ENCODE measurements at regions not wholly inside any gene's neighbourhood (a gene's known extent, or its start where the extent isn't known, plus 50 kb on each side); places are given as distances from the start of the nearest gene placed in this dataset.

DNA sequence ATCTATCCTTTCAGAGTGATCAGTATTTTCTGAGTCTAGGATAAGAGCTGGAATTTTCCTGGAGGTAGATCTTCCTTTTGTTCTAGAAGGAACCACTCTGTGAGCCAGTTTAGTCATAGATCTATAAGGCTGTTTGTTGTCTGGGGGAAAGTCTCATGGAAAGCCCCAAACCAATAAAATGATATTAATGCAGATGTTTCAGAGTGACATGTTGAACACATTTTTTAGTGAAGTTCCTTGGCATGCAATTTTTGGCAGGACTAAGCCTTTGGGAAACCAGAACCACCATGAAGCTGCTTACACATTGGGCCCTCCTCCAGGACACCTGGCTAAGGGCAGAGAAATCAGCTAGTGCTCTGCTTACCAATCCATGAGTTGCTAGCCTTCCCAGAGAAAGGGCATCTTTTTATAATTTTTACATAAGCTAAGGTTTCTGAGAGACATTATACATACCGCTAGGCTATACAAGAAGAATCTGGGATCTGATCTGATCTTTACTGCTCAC lies 101.5 kb upstream of the PCED1B start:
- WGBS, 3 donors, result 93 to 100% (median 100%) methylated on average over 1 of the region's 1 CpG
- TF ChIP-seq, protein P1, sequence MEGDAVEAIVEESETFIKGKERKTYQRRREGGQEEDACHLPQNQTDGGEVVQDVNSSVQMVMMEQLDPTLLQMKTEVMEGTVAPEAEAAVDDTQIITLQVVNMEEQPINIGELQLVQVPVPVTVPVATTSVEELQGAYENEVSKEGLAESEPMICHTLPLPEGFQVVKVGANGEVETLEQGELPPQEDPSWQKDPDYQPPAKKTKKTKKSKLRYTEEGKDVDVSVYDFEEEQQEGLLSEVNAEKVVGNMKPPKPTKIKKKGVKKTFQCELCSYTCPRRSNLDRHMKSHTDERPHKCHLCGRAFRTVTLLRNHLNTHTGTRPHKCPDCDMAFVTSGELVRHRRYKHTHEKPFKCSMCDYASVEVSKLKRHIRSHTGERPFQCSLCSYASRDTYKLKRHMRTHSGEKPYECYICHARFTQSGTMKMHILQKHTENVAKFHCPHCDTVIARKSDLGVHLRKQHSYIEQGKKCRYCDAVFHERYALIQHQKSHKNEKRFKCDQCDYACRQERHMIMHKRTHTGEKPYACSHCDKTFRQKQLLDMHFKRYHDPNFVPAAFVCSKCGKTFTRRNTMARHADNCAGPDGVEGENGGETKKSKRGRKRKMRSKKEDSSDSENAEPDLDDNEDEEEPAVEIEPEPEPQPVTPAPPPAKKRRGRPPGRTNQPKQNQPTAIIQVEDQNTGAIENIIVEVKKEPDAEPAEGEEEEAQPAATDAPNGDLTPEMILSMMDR (IDR thresholded peaks at IDR 0.05), result no peak
- no peak overlapping the region for H3K4me3 ChIP-seq
- no peaks in the 10 kb centered on the region for H3K27me3 ChIP-seq (ENCODE audit: insufficient read depth in 3 of 3, low read length in 2 of 3)
- DNase-seq (no peak), ATAC-seq (no peak)
- no peaks in the 10 kb centered on the region for H3K4me1 ChIP-seq
- intact Hi-C loops (cut with DNase I), result loop anchor here in 1 of 2 donors (5.0 kb wide), 1 partner anchor 51 kb away; no protein-coding TSS in a partner anchor
- H3K9me3 ChIP-seq, result no peaks in the 10 kb centered on the region
- H3K27ac ChIP-seq, result no peak overlapping the region
- no peaks in the 10 kb centered on the region for H3K36me3 ChIP-seq (ENCODE audit: insufficient read depth in 1 of 2, low read depth in 1 of 2)

DNA sequence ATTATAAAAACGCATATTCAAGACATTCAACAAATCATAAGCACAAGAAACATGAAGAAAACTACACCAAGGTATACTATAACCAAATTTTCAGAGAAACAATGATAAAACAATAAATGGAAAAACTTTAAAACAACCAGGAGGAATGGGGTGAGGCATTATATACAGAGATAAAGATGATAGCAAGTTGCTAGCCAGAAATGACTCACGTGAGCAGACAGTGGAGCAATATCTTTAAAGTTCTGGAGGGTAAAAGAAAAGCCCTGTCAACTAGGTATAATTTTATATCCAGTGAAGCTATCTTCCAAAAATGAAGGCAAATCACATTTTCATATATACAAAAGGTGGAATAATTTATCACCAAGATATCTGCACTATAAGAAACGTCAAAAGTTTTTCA lies 97.8 kb upstream of the PCED1B start:
- no peaks in the 10 kb centered on the region for H3K27me3 ChIP-seq (ENCODE audit: insufficient read depth in 3 of 3, low read length in 2 of 3)
- DNase-seq (no peak), ATAC-seq (no peak)
- WGBS, 3 donors, result 82 to 92% (median 83%) methylated on average over 3 of the region's 3 CpGs
- H3K4me1 ChIP-seq, result no peaks in the 10 kb centered on the region
- H3K27ac ChIP-seq, result no peak overlapping the region
- intact Hi-C loops (cut with DNase I), result loop anchor here in 1 of 2 donors (2.0 to 10.0 kb wide), 3 partner anchors 34 to 857 kb away; no protein-coding TSS in a partner anchor
- TF ChIP-seq, protein P1 (IDR thresholded peaks at IDR 0.05), result no peak
- no peaks in the 10 kb centered on the region for H3K9me3 ChIP-seq
- no peaks in the 10 kb centered on the region for H3K36me3 ChIP-seq (ENCODE audit: insufficient read depth in 1 of 2, low read depth in 1 of 2)
- no peak overlapping the region for H3K4me3 ChIP-seq

DNA sequence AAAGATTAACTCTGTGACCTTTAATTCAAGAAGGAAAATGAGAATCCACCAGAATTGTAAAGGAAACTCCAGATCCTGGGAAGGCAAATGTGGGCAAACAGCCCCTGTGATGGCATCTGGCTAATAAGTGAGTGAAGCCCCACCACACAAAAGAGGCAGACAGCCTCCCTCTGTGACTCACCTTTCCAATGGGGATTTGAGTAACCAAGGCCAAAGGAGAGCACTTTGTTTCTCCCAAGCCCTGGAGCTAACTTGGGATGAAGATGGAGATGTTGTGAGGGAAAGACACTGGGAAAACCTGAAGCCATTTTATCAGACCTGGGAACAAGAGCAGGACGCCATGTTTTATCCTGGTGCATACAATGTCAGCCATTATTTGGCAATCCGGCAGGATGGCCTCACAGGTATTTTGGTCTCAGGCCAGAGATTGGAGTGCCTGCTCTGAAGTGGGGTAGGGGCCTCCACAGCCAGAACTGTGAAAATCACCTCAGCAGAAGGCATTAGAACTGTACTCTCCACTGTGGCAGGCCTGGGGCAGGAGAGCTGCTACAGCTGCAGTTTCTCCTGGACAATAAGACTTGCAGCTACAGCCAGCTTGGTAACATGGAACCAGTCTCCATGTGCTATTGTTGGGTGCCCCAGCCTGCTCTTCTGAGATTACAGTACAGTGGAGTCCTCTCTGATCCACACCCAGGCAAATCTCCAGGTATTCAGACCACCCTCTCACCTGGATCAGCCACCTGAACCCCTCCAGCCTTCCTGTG lies 96.6 kb upstream of the PCED1B start:
- intact Hi-C loops (cut with DNase I), result loop anchor here in 1 of 2 donors (2.0 to 10.0 kb wide), 3 partner anchors 36 to 858 kb away; no protein-coding TSS in a partner anchor
- no peak overlapping the region for H3K27ac ChIP-seq
- no peak overlapping the region for H3K4me3 ChIP-seq
- no peak for DNase-seq
- no peaks in the 10 kb centered on the region for H3K27me3 ChIP-seq (ENCODE audit: insufficient read depth in 3 of 3, low read length in 2 of 3)
- H3K4me1 ChIP-seq, result no peaks in the 10 kb centered on the region
- H3K9me3 ChIP-seq, result no peaks in the 10 kb centered on the region
- ATAC-seq, result no peak
- no peaks in the 10 kb centered on the region for H3K36me3 ChIP-seq (ENCODE audit: insufficient read depth in 1 of 2, low read depth in 1 of 2)
- WGBS, 3 donors, result 95 to 98% (median 95%) methylated on average over 2 of the region's 2 CpGs
- TF ChIP-seq, protein P1 (IDR thresholded peaks at IDR 0.05), result no peak

DNA sequence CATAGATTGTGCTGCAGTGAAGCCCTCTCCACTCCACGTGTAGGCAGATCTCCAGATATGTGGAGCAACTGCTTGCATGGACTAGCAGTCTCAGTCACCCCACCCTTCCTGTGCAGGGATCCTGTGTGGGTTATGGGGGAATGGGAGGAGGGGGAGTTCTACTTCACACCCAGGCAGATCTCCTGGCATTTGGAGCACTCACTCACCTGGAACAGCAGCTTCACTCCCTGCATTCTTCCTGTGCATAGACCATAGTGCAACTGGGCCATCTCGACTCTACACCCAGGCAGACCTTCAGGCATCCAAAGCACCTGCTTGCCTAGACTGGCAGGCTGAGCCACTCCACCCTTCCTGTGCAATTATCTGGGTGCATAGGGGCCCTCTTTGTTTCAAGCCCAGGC lies 96.0 kb upstream of the PCED1B start:
- ATAC-seq (peak in 1 of 4 donors; percentile 26), DNase-seq (no peak)
- Histone ChIP-seq H3K9me3 (no peaks in the 10 kb centered on the region), H3K27me3 (ENCODE audit: insufficient read depth in 3 of 3, low read length in 2 of 3) (no peaks in the 10 kb centered on the region), H3K4me1 (no peaks in the 10 kb centered on the region), H3K27ac (no peak overlapping the region), H3K4me3 (no peak overlapping the region), H3K36me3 (ENCODE audit: insufficient read depth in 1 of 2, low read depth in 1 of 2) (no peaks in the 10 kb centered on the region)
- TF ChIP-seq, protein P1 (IDR thresholded peaks at IDR 0.05), result no peak
- WGBS, 3 donors, result 53 to 62% (median 56%) methylated on average over 2 of the region's 2 CpGs
- intact Hi-C loops (cut with DNase I), result loop anchor here in 1 of 2 donors (2.0 to 10.0 kb wide), 3 partner anchors 36 to 859 kb away; no protein-coding TSS in a partner anchor

All from psoas muscle (tissue), 7 donors.